ENCODE measurements at regions not wholly inside any gene's neighbourhood (a gene's known extent, or its start where the extent isn't known, plus 50 kb on each side); places are given as distances from the start of the nearest gene placed in this dataset.

DNA sequence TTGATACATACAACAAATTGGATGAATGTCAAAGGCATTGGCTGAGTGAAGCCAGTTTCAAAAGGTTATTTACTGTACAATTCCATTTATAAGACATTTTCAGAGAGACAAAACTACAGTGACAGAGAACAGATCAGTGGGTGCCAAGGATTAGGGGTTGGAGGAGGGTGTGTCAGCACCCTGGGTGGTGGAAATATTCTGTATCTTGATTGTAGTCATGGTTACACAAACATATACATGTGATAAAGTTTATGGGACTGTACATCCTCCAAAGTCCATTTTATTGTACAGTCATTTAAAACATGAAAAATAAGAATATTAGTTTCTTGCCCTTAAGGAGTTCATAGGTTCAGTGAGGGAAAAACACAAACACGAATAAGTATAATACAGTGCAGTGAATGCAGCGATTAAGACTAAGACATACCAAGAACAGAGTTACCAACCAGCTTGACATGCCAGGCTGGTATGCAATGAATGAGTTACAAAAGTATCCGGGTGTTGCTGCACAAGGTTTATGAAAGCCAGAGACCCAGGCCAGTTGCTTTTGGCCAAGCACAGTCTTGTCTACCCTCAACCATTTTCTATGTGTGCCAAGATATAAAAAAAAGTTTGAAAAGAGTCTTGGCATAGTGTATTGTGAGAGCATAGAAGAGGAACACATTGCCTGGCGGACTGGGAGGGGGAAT is 123.6 kb downstream of the MSL3 start:
- no peak for DNase-seq
- no peaks in the 10 kb centered on the region for H3K36me3 ChIP-seq
- H3K9me3 ChIP-seq: no peaks in the 10 kb centered on the region
- no peak overlapping the region for H3K4me3 ChIP-seq (replicated peaks in 1 of 3)
- 87 to 88% methylated on average over 4 of the region's 4 CpGs for WGBS, 2 donors
- TF ChIP-seq, protein P1, sequence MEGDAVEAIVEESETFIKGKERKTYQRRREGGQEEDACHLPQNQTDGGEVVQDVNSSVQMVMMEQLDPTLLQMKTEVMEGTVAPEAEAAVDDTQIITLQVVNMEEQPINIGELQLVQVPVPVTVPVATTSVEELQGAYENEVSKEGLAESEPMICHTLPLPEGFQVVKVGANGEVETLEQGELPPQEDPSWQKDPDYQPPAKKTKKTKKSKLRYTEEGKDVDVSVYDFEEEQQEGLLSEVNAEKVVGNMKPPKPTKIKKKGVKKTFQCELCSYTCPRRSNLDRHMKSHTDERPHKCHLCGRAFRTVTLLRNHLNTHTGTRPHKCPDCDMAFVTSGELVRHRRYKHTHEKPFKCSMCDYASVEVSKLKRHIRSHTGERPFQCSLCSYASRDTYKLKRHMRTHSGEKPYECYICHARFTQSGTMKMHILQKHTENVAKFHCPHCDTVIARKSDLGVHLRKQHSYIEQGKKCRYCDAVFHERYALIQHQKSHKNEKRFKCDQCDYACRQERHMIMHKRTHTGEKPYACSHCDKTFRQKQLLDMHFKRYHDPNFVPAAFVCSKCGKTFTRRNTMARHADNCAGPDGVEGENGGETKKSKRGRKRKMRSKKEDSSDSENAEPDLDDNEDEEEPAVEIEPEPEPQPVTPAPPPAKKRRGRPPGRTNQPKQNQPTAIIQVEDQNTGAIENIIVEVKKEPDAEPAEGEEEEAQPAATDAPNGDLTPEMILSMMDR (IDR thresholded peaks at IDR 0.05): no peak
- no peak for TF ChIP-seq POLR2A (IDR thresholded peaks at IDR 0.05)
- no peaks in the 10 kb centered on the region for H3K4me1 ChIP-seq
- intact Hi-C loops (cut with DNase I): no loop called here
- H3K27me3 ChIP-seq: no peaks in the 10 kb centered on the region
- H3K27ac ChIP-seq: no peak overlapping the region

DNA sequence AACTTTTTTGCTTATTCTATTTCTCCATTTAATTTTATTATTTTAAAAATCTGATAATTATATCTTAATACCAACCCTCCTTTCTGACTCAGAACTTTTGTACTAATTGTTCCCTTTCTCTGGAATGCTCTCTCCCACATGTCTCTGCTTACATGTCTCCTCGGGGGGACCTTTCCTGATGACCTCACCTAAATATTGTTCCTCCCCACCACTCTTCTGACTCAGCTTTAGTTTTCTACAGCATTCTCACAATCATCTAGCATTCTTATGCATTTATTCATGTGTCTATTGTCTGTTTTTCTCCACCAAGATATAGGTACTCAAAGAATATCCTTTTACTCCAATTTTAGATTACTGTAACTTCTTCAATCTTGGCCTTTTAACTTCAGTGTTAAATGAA is 128.7 kb downstream of the MSL3 start:
- Histone ChIP-seq H3K9me3 (no peaks in the 10 kb centered on the region), H3K4me3 (replicated peaks in 1 of 3) (no peak overlapping the region), H3K27ac (no peak overlapping the region), H3K36me3 (no peaks in the 10 kb centered on the region), H3K4me1 (no peaks in the 10 kb centered on the region), H3K27me3 (no peaks in the 10 kb centered on the region)
- WGBS, 2 donors: 47 to 58% methylated on average over 1 of the region's 1 CpG
- TF ChIP-seq, protein P1 (IDR thresholded peaks at IDR 0.05): no peak
- no peak for TF ChIP-seq POLR2A (IDR thresholded peaks at IDR 0.05)
- no peak for DNase-seq
- intact Hi-C loops (cut with DNase I): no loop called here

DNA sequence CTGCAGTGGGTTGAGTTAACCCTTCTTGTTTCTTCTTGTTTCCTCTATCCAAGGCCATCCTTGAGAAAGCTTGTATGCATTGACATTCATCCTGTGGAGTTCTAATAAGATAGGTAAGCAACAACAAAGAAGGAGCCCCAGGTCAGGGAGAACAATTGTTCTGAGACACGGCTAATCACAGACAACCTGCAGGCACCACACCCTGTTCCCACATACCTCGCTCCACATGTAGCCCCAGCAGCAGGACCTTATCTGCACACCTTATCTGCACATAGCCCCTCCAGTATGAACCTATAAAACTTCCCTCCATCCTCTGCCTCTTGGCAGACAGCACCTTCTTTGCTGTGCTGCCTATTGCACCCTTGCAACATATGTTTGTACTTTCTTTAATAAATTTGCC is 129.1 kb downstream of the MSL3 start:
- H3K27ac ChIP-seq: no peak overlapping the region
- 63 to 74% methylated on average over 2 of the region's 2 CpGs for WGBS, 2 donors
- no peaks in the 10 kb centered on the region for H3K4me1 ChIP-seq
- H3K4me3 ChIP-seq (replicated peaks in 1 of 3): no peak overlapping the region
- no peak for DNase-seq
- intact Hi-C loops (cut with DNase I): no loop called here
- no peak for TF ChIP-seq POLR2A (IDR thresholded peaks at IDR 0.05)
- TF ChIP-seq, protein P1 (IDR thresholded peaks at IDR 0.05): no peak
- no peaks in the 10 kb centered on the region for H3K27me3 ChIP-seq
- no peaks in the 10 kb centered on the region for H3K9me3 ChIP-seq
- no peaks in the 10 kb centered on the region for H3K36me3 ChIP-seq

DNA sequence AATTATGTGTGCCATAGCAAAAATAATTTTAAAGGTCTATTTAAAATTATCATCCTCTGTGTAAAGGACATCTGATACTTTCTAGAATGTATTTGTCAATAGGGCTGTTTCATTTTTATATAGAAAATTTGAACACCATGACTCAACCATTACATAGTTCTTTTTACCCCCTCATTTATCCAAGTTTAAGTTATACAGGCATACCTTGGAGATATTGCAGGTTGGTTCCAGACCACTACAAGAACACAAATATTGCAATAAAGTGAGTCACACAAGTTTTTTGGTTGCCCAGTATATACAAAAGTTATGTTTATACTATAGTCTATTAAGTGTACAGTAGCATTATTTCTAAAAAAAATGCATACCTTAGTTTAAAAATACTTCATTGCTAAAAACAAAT is 130.4 kb downstream of the MSL3 start:
- H3K36me3 ChIP-seq: no peaks in the 10 kb centered on the region
- no peak overlapping the region for H3K27ac ChIP-seq
- H3K4me1 ChIP-seq: no peaks in the 10 kb centered on the region
- DNase-seq: no peak
- H3K27me3 ChIP-seq: no peaks in the 10 kb centered on the region
- intact Hi-C loops (cut with DNase I): no loop called here
- no peak overlapping the region for H3K4me3 ChIP-seq (replicated peaks in 1 of 3)
- TF ChIP-seq, protein P1 (IDR thresholded peaks at IDR 0.05): no peak
- no peak for TF ChIP-seq POLR2A (IDR thresholded peaks at IDR 0.05)
- no peaks in the 10 kb centered on the region for H3K9me3 ChIP-seq

DNA sequence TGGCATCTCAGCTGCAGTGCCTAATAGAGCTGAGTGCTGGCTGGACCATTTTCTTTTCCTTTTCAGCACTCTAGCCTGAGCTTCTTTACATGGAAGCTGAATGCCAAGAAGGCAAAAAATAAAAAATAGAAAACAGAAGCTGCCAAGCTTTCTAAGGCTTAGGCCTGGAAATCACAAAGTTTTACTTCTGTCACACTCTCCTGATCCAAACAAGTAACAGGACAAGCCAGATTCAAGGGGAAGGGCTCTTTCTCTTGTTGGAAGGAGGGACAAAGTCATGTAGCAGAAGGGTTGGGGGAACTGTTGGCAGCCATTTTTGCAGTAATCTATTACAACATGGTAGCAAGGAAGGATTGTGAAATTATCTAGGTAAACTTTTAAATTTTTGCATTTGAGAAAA is 131.8 kb downstream of the MSL3 start:
- Histone ChIP-seq H3K36me3 (no peaks in the 10 kb centered on the region), H3K27me3 (no peaks in the 10 kb centered on the region), H3K9me3 (no peaks in the 10 kb centered on the region), H3K4me1 (no peaks in the 10 kb centered on the region), H3K4me3 (replicated peaks in 1 of 3) (no peak overlapping the region), H3K27ac (no peak overlapping the region)
- no peak for DNase-seq
- no peak for TF ChIP-seq POLR2A (IDR thresholded peaks at IDR 0.05)
- TF ChIP-seq, protein P1 (IDR thresholded peaks at IDR 0.05): no peak
- intact Hi-C loops (cut with DNase I): no loop called here

All from thyroid gland (tissue), 4 donors.